Upper lobe of left lung (tissue), 6 donors: ENCODE measurements at regions not wholly inside any gene's neighbourhood (a gene's known extent, or its start where the extent isn't known, plus 50 kb on each side); places are given as distances from the start of the nearest gene placed in this dataset.

Source experiments
- ATAC-seq, 2 donors: fragments of 200-7000 bp; cut with Tn5 transposase; one replicate each; pipeline ENCODE4 v1.9.1; 2022; ENCODE audit warnings: mild to moderate bottlenecking in 2 of 2, moderate library complexity in 2 of 2; ENCODE audit not compliant: low FRiP score in 2 of 2
- DNase-seq, 2 donors: peaks; one replicate each; pipeline ENCODE4 v3.0.0-alpha.2; 2019 to 2020
- H3K27ac ChIP-seq, 4 donors: fragments of 200-600 bp; sonication (generic); one replicate each; pipeline ENCODE4 v1.5.1; 2016 to 2019
- H3K27me3 ChIP-seq, 4 donors: fragments of 200-600 bp; sonication (generic); one replicate each; pipeline ENCODE4 v1.5.1; 2017 to 2019
- H3K36me3 ChIP-seq, 4 donors: fragments of 200-600 bp; sonication (generic); one replicate each; pipeline ENCODE4 v1.5.1; 2016 to 2019
- H3K4me1 ChIP-seq, 4 donors: fragments of 200-600 bp; sonication (generic); one replicate each; pipeline ENCODE4 v1.5.1; 2018 to 2019
- H3K4me3 ChIP-seq, 4 donors: fragments of 200-600 bp; sonication (generic); one replicate each; pipeline ENCODE4 v1.5.1; 2017 to 2019; ENCODE audit warnings: mild to moderate bottlenecking in 2 of 4, moderate library complexity in 1 of 4
- H3K9me3 ChIP-seq, 4 donors: fragments of 200-600 bp; sonication (generic); one replicate each; pipeline ENCODE4 v1.5.1; 2018 to 2019
- CTCF ChIP-seq, 6 experiments: fragments of 450-650 bp in 4 of 6; fragments of 200-600 bp in 2 of 6; sonication (generic) in 2 of 6; IDR thresholded peaks; one replicate each; pipeline ENCODE4 v1.5.1; 2016 to 2019; ENCODE audit warnings: antibody characterized with exemption in 6 of 6
- EP300 ChIP-seq, 4 donors: sonication (generic); formaldehyde crosslinking; IDR thresholded peaks; one replicate each; pipeline ENCODE4 v1.5.1; 2017; ENCODE audit warnings: antibody characterized with exemption in 4 of 4, control low read depth in 2 of 4
- POLR2A ChIP-seq, 4 donors: fragments of 450-650 bp; IDR thresholded peaks; one replicate each; pipeline ENCODE4 v1.5.1; 2016 to 2017; ENCODE audit warnings: antibody characterized with exemption in 4 of 4, mild to moderate bottlenecking in 2 of 4
- POLR2AphosphoS5 ChIP-seq, 2 donors: sonication (generic); formaldehyde crosslinking; IDR thresholded peaks; one replicate each; pipeline ENCODE4 v1.5.1; 2017; ENCODE audit warnings: antibody characterized with exemption in 2 of 2
- WGBS, 2 donors: methylation state at CpG; one replicate each; pipeline ENCODE4 v1.1.5; 2017 to 2018; 5-methylcytosine and 5-hydroxymethylcytosine counted together
- donor health status: DM: no; HTN: no; CAD: no; lungs with moderate emphysema.
- donor health status: DM: no; HTN: yes; CAD: no; lungs with severe emphysema.

GRCh38 chr13:106372199-106373155 is 163.0 kb downstream of the EFNB2 start:
- peak overlapping the region in 1 of 4 donors; percentile 35 for H3K27ac ChIP-seq
- TF ChIP-seq CTCF (IDR thresholded peaks at IDR 0.05) (no peak), EP300 (IDR thresholded peaks at IDR 0.05) (no peak), POLR2A (IDR thresholded peaks at IDR 0.05) (no peak), POLR2AphosphoS5 (IDR thresholded peaks at IDR 0.05) (no peak)
- 34 to 43% methylated on average over 7 of the region's 7 CpGs for WGBS, 2 donors

DNA sequence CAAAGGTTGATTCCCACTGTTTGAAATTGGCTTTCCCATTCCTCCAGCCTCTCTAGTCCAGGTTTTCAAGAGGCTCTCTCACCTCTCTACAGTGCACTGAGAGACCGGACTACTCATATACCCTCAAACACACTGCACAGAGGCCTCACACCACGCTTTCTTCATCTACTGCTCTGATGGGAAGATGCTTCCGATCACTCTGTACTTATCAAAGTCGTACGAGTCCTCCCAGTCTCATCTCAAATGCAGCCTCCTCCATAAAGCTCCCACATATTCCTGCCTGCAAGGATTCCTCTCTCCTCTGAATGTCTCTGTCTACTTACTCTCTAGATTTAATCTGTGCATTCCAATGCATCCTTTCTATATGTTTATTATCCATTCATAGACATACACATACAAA is 164.4 kb downstream of the EFNB2 start:
- no peak for DNase-seq
- Histone ChIP-seq H3K4me1 (peaks cover 9 to 32% (median 21%) of the 10 kb centered on the region in 4 donors), H3K36me3 (no peaks in the 10 kb centered on the region), H3K27me3 (no peaks in the 10 kb centered on the region), H3K9me3 (no peaks in the 10 kb centered on the region), H3K4me3 (no peak overlapping the region), H3K27ac (no peak overlapping the region)
- TF ChIP-seq POLR2AphosphoS5 (IDR thresholded peaks at IDR 0.05), result no peak
- no peak for TF ChIP-seq EP300 (IDR thresholded peaks at IDR 0.05)
- TF ChIP-seq CTCF (IDR thresholded peaks at IDR 0.05), result no peak
- no peak for TF ChIP-seq POLR2A (IDR thresholded peaks at IDR 0.05)
- no peak for ATAC-seq
- WGBS, 2 donors, result 90 to 97% methylated on average over 5 of the region's 5 CpGs

More at GRCh38 chr13:106372199-106373155, 163.0 kb downstream of the EFNB2 start:
- H3K4me1 ChIP-seq, result peaks cover 9 to 40% (median 23%) of the 10 kb centered on the region in 4 donors
- ATAC-seq, result no peak
- DNase-seq, result peak in 1 of 2 donors; percentile 40
- H3K27me3 ChIP-seq, result no peaks in the 10 kb centered on the region
- no peaks in the 10 kb centered on the region for H3K36me3 ChIP-seq
- H3K4me3 ChIP-seq, result no peak overlapping the region
- no peaks in the 10 kb centered on the region for H3K9me3 ChIP-seq

GRCh38 chr13:106369858-106370257 is 165.6 kb downstream of the EFNB2 start:
- Histone ChIP-seq H3K27ac (no peak overlapping the region), H3K27me3 (no peaks in the 10 kb centered on the region), H3K9me3 (no peaks in the 10 kb centered on the region), H3K4me1 (peaks cover 9 to 27% (median 21%) of the 10 kb centered on the region in 4 donors), H3K36me3 (no peaks in the 10 kb centered on the region), H3K4me3 (no peak overlapping the region)
- no peak for DNase-seq
- no peak for ATAC-seq
- TF ChIP-seq CTCF (IDR thresholded peaks at IDR 0.05), result no peak
- no peak for TF ChIP-seq POLR2AphosphoS5 (IDR thresholded peaks at IDR 0.05)
- no peak for TF ChIP-seq POLR2A (IDR thresholded peaks at IDR 0.05)
- TF ChIP-seq EP300 (IDR thresholded peaks at IDR 0.05), result no peak
- 74 to 82% methylated on average over 2 of the region's 2 CpGs for WGBS, 2 donors

DNA sequence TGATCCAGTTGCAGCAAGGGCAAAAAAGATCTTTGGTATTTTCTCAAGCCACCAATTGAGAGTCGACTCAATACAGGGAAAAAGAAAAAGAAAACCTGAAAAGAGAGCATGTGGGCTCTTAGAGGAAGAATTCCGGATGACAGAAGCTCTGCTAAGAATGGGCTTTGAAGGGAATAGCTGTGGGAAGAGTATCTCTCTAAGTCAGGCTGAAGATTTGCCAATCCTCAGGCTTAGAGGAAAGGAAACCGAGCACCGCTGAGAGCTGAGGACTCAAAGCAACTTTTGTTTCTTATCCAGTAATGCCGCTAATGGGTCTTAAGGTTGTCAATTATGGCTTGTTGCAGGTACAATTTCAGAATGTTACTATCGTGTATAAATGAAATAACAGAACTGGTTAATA is 166.4 kb downstream of the EFNB2 start:
- H3K4me1 ChIP-seq, result peaks cover 9 to 21% (median 17%) of the 10 kb centered on the region in 4 donors
- H3K27me3 ChIP-seq, result no peaks in the 10 kb centered on the region
- DNase-seq (no peak), ATAC-seq (no peak)
- 79 to 87% methylated on average over 6 of the region's 6 CpGs for WGBS, 2 donors
- TF ChIP-seq POLR2A (IDR thresholded peaks at IDR 0.05) (no peak), POLR2AphosphoS5 (IDR thresholded peaks at IDR 0.05) (no peak), CTCF (IDR thresholded peaks at IDR 0.05) (no peak), EP300 (IDR thresholded peaks at IDR 0.05) (no peak)
- no peak overlapping the region for H3K27ac ChIP-seq
- H3K4me3 ChIP-seq, result no peak overlapping the region
- no peaks in the 10 kb centered on the region for H3K36me3 ChIP-seq
- no peaks in the 10 kb centered on the region for H3K9me3 ChIP-seq
